Hindlimb muscle (tissue), 1 donor: ENCODE measurements at regions not wholly inside any gene's neighbourhood (a gene's known extent, or its start where the extent isn't known, plus 50 kb on each side); places are given as distances from the start of the nearest gene placed in this dataset.

ENCODE experiments used
- DNase-seq: peaks from one replicate; pipeline ENCODE4 v3.0.0-alpha.2; 2013

GRCh38 chr16:64217789-64218535 lies 903.9 kb downstream of the CDH11 start:
- no peak for DNase-seq

DNA sequence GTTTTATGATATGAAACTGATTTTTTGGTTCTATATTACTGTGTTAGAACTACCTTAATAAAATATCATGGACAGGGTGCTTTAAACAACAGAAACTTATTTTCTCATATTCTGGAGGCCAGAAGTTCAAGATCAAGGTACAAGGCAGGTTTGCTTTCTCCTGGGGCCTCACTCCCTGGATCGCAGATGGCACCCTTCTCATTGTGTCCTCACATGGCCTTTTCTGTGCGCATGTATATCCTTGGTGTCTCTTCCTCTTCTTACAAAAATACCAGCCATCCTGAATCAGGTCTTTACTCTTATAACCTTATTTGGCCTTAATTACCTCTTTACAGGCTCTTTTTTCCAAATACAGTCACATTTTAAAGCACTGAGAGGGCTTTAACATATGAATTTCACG lies 906.1 kb downstream of the CDH11 start:
- no peak for DNase-seq

DNA sequence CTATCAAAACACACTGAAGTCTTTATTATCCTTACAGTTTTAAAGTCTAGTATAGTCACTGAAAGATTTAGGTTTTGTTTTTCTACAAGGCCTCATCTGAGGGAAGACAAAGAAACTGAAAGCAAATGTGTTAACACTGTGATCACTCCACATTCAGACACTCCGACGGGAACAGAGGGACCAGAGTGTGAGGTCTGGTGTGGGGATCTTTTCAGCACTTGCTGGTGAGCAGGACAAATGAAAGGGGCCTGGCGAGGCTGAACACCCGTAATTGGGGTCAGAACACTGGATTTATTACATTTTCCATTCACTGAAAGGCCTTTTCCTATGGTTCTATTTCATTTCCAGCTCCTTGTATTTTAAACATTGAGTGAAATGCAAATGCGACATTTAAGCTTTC lies 910.5 kb downstream of the CDH11 start:
- DNase-seq, result no peak

DNA sequence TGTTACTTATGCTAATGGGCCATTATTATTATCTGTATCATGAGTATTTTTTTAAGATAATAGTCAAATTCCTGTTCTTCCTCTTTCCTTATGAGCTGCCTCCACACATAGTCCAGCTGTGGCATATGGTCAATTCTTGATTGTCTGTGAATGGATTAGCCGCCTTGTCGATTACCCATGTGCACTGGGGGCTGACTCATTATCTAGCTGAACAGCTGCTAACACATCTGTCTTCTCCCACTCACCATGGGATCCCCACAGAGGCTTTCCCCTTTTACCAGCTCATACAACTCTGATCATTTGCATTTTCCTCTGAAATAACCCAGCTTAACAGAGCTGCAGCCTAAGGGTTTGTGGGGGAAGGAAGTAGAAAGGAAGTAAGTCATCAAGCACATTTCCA lies 915.0 kb downstream of the CDH11 start:
- no peak for DNase-seq

DNA sequence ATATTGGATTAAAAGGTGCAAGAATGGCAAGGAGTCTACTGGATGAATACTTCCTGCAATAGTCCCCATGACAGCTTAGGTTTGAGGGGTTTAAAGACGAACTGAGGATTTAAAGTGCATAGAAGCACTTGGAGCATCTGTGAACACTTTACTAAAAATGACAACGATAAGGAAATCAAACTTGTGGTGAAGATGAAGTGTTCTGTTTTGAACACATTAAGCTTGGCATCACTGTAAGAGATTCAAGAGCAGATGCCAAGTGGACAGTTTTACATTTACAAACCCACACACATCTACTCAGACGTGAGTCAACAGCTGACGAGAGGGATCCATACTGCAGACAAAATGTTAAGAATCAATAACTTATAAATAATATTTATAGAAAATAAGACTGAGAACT lies 918.7 kb downstream of the CDH11 start:
- DNase-seq, result no peak

DNA sequence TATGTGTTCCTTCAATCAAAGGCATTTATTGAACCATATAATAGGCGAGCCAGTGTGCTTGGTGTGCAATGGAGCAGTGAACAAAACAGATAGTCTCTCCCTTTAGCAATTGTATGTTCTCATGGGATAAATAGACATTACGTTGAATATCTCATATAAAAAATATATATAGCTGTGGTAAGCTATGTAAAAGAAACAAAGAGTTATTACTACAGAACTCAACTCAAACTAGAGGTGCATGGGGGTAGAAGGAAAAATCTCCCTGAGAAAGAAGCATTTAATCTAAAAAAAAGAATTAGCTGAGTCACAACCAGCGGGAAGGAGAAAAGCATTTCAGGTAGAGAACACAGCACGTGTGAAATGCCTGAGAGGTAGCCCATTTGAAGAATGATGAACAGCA lies 919.3 kb downstream of the CDH11 start:
- no peak for DNase-seq

DNA sequence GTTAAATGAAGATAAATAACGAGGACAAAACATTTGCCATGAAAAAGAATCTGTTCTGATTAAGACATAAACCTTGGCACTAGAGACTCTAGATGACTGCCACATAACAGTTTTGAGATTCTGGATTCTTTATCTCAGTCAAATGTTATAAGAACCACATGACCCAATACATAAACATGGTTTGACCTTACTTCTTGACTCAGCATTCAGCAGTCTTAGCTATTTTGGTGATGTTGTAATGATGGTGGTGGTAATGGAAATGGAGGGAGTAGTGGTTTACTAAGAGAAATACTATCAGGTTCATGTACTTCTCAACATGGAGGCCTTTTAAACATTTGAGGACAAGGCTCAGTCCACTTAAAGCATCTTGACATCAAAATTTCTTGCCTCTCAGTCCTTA lies 925.4 kb downstream of the CDH11 start:
- DNase-seq, result no peak

- no peak for DNase-seq
These were observed 935.9 kb downstream of the CDH11 start for GRCh38 chr16:64185954-64186353.

DNA sequence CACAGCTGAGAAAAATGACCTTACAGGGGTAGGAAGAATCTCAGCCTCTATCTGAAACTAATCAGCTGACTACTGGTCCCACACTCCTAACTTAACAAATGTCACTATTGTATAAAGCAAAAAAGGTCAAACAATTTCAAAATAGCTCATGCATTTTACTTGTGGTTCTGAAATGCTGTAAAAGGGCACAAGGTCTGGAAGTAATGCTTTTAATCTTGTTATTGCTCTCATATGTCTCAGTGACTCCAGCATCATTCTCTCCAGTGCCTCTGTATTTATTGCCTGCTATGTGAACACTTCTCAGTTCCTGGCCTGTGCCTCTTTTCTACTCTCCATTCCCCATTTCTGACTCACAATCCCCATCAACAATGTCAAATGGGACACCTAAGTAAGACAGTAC lies 937.7 kb downstream of the CDH11 start:
- DNase-seq, result no peak

- no peak for DNase-seq
These were observed 938.9 kb downstream of the CDH11 start for GRCh38 chr16:64182985-64183384.

DNA sequence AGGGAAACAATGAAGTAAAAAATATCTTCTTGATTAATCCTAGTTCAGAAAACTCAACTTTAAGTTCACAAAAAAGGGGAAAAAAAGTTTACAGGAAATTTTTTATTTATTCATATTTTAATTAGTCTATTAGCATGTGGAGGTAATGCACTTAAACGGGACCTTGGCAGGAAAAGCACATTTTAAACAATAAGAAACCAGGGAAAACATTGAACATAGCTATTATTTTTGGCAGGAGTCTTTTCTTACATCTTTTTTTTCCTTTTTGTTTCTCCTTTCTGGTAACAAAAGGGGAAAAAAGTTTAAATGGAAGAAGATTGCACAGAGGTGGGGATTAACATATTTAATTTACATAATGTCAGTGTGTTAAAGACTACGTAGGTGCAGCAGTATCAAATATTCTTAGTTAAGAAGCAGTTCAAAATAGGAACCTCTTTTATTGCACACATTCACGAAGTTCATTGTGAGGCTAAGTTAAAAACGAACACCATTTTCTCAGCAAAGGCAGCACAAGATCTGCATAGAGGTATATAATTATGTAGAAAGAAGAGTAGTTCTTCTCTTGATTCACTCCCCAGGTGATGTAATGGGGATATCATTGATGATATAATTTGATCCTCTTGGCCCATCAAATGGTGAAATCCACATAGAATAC lies 940.5 kb downstream of the CDH11 start:
- DNase-seq, result no peak

GRCh38 chr16:64180136-64180900 lies 941.5 kb downstream of the CDH11 start:
- no peak for DNase-seq

DNA sequence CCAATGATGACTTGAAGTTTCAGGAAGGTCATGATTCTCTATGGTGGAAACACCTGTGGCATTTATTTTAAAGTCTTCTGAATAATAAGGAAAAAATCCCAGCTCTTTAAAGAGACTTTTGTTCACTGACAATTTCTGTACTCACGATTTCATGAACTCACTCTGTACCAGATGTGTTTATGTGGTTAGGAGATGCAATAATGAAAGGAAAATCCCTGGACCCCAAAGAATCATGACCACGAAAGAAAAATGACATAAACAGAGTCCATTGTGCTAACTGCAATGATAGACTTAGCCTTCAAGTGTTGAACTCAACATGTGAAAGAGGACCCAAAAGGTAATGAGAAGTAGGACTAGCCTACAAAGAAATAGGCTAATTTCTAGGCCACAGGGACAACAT lies 947.5 kb downstream of the CDH11 start:
- no peak for DNase-seq

- no peak for DNase-seq
These were observed 949.2 kb downstream of the CDH11 start for GRCh38 chr16:64172652-64173051.

GRCh38 chr16:64172226-64172625 lies 949.6 kb downstream of the CDH11 start:
- no peak for DNase-seq

DNA sequence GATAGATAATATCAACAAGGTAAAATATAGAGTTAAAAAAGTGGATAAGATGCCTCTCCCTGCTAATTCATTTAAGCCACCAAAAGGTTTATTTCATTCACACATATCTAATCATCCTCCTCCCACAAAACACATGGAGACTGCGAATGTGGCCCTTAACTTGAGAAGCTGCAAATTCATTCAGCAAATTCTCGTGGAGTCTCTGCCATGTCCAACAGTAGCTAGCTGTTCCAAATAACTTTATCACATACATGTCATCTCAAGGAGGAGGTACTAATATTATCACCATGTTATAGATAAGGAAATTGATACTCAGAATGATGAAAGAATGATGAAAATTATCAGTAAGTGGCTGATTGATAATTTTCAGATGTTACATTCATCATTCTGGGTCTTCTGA lies 950.2 kb downstream of the CDH11 start:
- DNase-seq, result no peak

DNA sequence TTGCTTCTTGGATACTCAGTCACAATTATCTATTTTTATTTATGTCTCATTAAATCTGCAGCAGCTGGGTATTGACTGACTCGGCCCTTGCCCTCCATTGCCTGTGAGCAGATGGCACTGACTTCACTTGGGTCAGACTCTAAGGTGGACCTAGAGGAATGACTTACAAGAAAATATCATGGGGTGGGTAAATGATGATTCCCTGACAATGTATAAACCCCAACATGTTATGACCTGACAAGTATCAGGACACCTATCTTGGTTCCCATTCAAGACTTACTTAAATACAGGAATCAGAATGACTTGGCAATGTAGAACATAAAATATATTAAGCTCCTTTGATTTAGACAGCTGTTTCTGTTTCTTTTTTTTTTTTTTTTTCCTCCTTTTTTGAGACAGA lies 953.5 kb downstream of the CDH11 start:
- DNase-seq, result no peak

GRCh38 chr16:64167936-64168335 lies 953.9 kb downstream of the CDH11 start:
- no peak for DNase-seq

- DNase-seq, result no peak
These were observed 956.5 kb downstream of the CDH11 start for GRCh38 chr16:64165368-64165767.

DNA sequence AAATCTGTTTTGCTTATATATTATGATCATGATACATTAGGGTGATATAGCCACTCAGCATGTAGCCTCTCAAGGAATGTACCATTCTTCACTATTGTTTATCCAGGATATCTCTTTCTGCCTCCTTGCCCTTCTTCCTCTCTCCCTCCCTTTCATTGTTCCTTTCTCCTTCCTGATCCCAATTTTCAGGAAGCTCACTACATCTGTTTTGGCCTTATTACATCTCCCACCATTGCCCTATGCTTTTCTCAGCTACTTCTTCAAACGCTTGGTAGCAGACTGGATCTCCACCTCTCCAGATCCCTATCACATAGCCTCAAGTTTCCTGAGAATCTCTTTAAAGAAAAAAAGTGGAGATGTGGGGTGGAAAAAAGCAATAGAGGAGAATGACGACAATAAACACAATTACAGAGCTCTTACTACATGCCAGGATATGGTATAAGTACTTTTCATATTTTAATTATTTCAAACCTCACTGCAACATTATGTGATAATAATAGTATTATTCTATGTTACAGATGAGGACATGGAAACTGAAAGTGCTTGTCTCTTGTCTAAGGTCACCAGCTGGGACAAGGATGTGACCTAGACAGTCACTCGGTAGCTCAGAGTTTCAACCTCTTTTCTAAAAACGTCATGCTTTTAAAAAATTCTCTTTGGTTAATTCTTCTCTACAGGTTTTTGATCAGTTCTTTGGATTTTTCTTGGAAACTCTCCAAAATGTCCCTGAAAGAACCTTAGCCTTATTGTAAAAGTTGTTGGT lies 959.1 kb downstream of the CDH11 start:
- DNase-seq, result no peak

GRCh38 chr16:64159976-64160375 lies 961.9 kb downstream of the CDH11 start:
- DNase-seq, result no peak

- DNase-seq, result no peak
These were observed 962.8 kb downstream of the CDH11 start for GRCh38 chr16:64158941-64159588.

GRCh38 chr16:64153718-64154117 lies 968.1 kb downstream of the CDH11 start:
- no peak for DNase-seq
